Psoas muscle (tissue), 7 donors: ENCODE measurements at regions not wholly inside any gene's neighbourhood (a gene's known extent, or its start where the extent isn't known, plus 50 kb on each side); places are given as distances from the start of the nearest gene placed in this dataset.

ENCODE experiments used
- ATAC-seq, 4 donors: fragments of 200-7000 bp; cut with Tn5 transposase; one replicate each; pipeline ENCODE4 v1.9.1; 2020; ENCODE audit warnings: moderate library complexity in 3 of 4, mild to moderate bottlenecking in 2 of 4
- DNase-seq, 2 donors: peaks; one replicate each; pipeline ENCODE4 v3.0.0-alpha.2; 2020
- H3K27ac ChIP-seq: fragments of 200-600 bp; one replicate; pipeline ENCODE4 v1.8.0; 2022
- H3K27me3 ChIP-seq, 3 donors: fragments of 200-600 bp in 1 of 3; one replicate each; pipeline versions ENCODE4 v1.6.1 to v1.8.0; 2013 to 2022; ENCODE audit warnings: low read length in 2 of 3, mild to moderate bottlenecking in 2 of 3, moderate library complexity in 1 of 3; ENCODE audit not compliant: insufficient read depth in 3 of 3
- H3K36me3 ChIP-seq, 2 donors: fragments of 200-600 bp in 1 of 2; one replicate each; pipeline versions ENCODE4 v1.6.1 to v1.8.0; 2013 to 2022; ENCODE audit warnings: low read depth in 1 of 2, mild to moderate bottlenecking in 1 of 2, moderate library complexity in 1 of 2; ENCODE audit not compliant: insufficient read depth in 1 of 2
- H3K4me1 ChIP-seq: fragments of 200-600 bp; one replicate; pipeline ENCODE4 v1.8.0; 2022
- H3K4me3 ChIP-seq: fragments of 200-600 bp; one replicate; pipeline ENCODE4 v1.8.0; 2022; ENCODE audit warnings: mild to moderate bottlenecking
- H3K9me3 ChIP-seq: fragments of 200-600 bp; one replicate; pipeline ENCODE4 v1.8.0; 2022
- WGBS, 3 donors: extraction: QIAGEN DNeasy Blood & Tissue Kit; methylation state at CpG; one replicate each; pipeline versions ENCODE4 v1.1.6 to v1.1.7; 2013; 5-methylcytosine and 5-hydroxymethylcytosine counted together
- intact Hi-C, 2 donors: fragments of 100-400 bp; cut with DNase I; formaldehyde crosslinking; loops; one replicate each; pipeline versions ENCODE4 v1.11.0 to v1.14.2; 2022
- TF ChIP-seq, protein P1 (sequence below): fragments of 200-600 bp; IDR thresholded peaks from one replicate; pipeline ENCODE4 v1.8.0; 2022; ENCODE audit warnings: antibody characterized with exemption
- donor health status: healthy with polysubstance abuse.
- donor health status: DM: no; HTN: no; CAD: no; lungs with moderate emphysema.
- donor health status: Bipolar disorder and iron deficiency.
- donor health status: healthy.
- donor health status: DM: yes; HTN: yes; CAD: no.
- donor health status: DM: no; HTN: no; CAD: no.
- donor health status: DM: yes; HTN: yes; CAD: no.

DNA sequence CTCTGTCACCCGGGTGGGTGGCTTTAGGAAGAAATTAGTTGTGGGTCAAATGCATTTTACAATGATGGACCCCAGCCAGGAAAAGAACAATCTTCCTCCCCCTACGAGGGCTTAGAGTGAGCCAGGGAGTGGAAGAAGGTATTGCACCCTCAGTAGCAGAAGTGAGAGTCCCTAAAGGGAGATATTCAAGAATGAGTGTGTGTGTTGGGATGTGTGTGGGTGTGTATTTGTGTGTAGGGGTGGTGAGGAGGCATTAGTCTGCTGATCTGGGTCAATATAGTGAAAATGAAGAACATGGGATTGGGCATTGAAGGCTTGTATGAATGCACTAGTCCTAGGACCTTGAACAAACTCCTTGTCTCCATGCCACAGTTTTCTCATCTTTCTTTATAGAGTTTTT, 85.2 kb upstream of the RUNX1 start:
- 37 to 53% (median 46%) methylated on average over 2 of the region's 2 CpGs for WGBS, 3 donors
- intact Hi-C loops: no loop called here
- TF ChIP-seq, protein P1, sequence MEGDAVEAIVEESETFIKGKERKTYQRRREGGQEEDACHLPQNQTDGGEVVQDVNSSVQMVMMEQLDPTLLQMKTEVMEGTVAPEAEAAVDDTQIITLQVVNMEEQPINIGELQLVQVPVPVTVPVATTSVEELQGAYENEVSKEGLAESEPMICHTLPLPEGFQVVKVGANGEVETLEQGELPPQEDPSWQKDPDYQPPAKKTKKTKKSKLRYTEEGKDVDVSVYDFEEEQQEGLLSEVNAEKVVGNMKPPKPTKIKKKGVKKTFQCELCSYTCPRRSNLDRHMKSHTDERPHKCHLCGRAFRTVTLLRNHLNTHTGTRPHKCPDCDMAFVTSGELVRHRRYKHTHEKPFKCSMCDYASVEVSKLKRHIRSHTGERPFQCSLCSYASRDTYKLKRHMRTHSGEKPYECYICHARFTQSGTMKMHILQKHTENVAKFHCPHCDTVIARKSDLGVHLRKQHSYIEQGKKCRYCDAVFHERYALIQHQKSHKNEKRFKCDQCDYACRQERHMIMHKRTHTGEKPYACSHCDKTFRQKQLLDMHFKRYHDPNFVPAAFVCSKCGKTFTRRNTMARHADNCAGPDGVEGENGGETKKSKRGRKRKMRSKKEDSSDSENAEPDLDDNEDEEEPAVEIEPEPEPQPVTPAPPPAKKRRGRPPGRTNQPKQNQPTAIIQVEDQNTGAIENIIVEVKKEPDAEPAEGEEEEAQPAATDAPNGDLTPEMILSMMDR: no peak

GRCh38 chr21:35128536-35128935, 79.4 kb upstream of the RUNX1 start:
- Histone ChIP-seq H3K27me3 (no peaks in the 10 kb centered on the region), H3K36me3 (no peaks in the 10 kb centered on the region), H3K27ac (no peak overlapping the region), H3K9me3 (peaks cover 8% of the 10 kb centered on the region), H3K4me1 (no peaks in the 10 kb centered on the region), H3K4me3 (no peak overlapping the region)
- TF ChIP-seq, protein P1: no peak
- no peak for ATAC-seq
- 95 to 98% (median 96%) methylated on average over 3 of the region's 3 CpGs for WGBS, 3 donors
- intact Hi-C loops: no loop called here
- DNase-seq: no peak

More for the DNA sequence above, 85.2 kb upstream of the RUNX1 start:
- Histone ChIP-seq H3K27ac (no peak overlapping the region), H3K9me3 (no peaks in the 10 kb centered on the region), H3K4me1 (peaks cover 2% of the 10 kb centered on the region), H3K4me3 (no peak overlapping the region), H3K36me3 (no peaks in the 10 kb centered on the region), H3K27me3 (no peaks in the 10 kb centered on the region)
- ATAC-seq (no peak), DNase-seq (no peak)

DNA sequence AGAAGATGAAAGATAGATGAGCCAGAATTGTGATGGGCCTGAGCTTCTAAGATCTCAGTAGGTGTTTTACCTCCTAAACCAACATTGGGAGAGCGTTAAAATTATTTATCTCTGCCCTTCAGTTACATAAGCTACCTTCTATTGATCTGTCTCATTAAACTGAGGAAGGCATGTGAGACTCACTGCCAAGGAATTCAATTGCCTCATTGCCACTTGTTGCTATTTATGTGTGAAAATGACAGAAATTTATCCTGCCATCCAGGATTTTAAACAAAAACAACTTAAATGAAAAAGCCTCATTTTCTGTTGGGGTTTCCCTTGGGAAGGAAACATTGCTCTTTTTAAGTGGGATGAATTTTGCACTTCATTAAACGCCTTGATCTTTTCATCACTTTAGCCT, 78.7 kb upstream of the RUNX1 start:
- TF ChIP-seq, protein P1: no peak
- WGBS, 3 donors: 73 to 80% (median 76%) methylated on average over 2 of the region's 2 CpGs

GRCh38 chr21:35127026-35127425, 77.9 kb upstream of the RUNX1 start:
- H3K4me3 ChIP-seq: no peak overlapping the region
- 84 to 89% (median 86%) methylated on average over 6 of the region's 6 CpGs for whole genome bisulfite sequencing, 3 donors
- peaks cover 8% of the 10 kb centered on the region for H3K9me3 ChIP-seq
- no peak overlapping the region for H3K27ac ChIP-seq
- no peaks in the 10 kb centered on the region for H3K4me1 ChIP-seq
- intact Hi-C loops: no loop called here
- ATAC-seq (no peak), DNase-seq (no peak)
- H3K27me3 ChIP-seq: no peaks in the 10 kb centered on the region
- TF ChIP-seq, protein P1: no peak
- H3K36me3 ChIP-seq: no peaks in the 10 kb centered on the region

More for the DNA sequence above, 78.7 kb upstream of the RUNX1 start:
- H3K27me3 ChIP-seq: no peaks in the 10 kb centered on the region
- ATAC-seq (no peak), DNase-seq (no peak)
- no peaks in the 10 kb centered on the region for H3K4me1 ChIP-seq
- no peak overlapping the region for H3K4me3 ChIP-seq
- H3K9me3 ChIP-seq: peaks cover 8% of the 10 kb centered on the region
- H3K27ac ChIP-seq: no peak overlapping the region
- intact Hi-C loops: no loop called here
- no peaks in the 10 kb centered on the region for H3K36me3 ChIP-seq

GRCh38 chr21:35120631-35121180, 71.6 kb upstream of the RUNX1 start:
- WGBS, 3 donors: 70 to 82% (median 72%) methylated on average over 4 of the region's 4 CpGs
- no peak for ATAC-seq
- Histone ChIP-seq H3K4me3 (no peak overlapping the region), H3K9me3 (peaks cover 7% of the 10 kb centered on the region), H3K36me3 (no peaks in the 10 kb centered on the region), H3K27me3 (no peaks in the 10 kb centered on the region), H3K27ac (no peak overlapping the region), H3K4me1 (peaks cover 4% of the 10 kb centered on the region)
- TF ChIP-seq, protein P1: no peak
- intact Hi-C loops: no loop called here
- no peak for DNase-seq
